ENCODE measurements at regions not wholly inside any gene's neighbourhood (a gene's known extent, or its start where the extent isn't known, plus 50 kb on each side); places are given as distances from the start of the nearest gene placed in this dataset.

- Histone ChIP-seq H3K9me3 (replicated peaks; ENCODE audit: control insufficient read depth, insufficient read depth, low read depth, low read length) (no peaks in the 10 kb centered on the region), H3K4me2 (ENCODE audit: insufficient read depth, low read length) (no peak overlapping the region), H3K4me3 (no peak overlapping the region), H3K27me3 (ENCODE audit: control insufficient read depth in 2 of 2, insufficient read depth in 2 of 2, low read length in 2 of 2) (no peaks in the 10 kb centered on the region), H3K4me1 (replicated peaks in 1 of 2; ENCODE audit: control insufficient read depth in 2 of 2, insufficient read depth in 2 of 2, low read length in 2 of 2) (no peaks in the 10 kb centered on the region), H2AFZ (ENCODE audit: low read depth, low read length) (no peak overlapping the region), H3K27ac (ENCODE audit: extremely low read depth, low read depth, low read length) (no peak overlapping the region), H3K9me1 (ENCODE audit: control insufficient read depth, insufficient read depth, low read length) (no peaks in the 10 kb centered on the region), H4K20me1 (replicated peaks; ENCODE audit: control insufficient read depth, insufficient read depth, low read length) (no peaks in the 10 kb centered on the region), H3K36me3 (ENCODE audit: control insufficient read depth, insufficient read depth, low read length) (no peaks in the 10 kb centered on the region), H3K79me2 (ENCODE audit: control insufficient read depth, insufficient read depth, low read length) (no peaks in the 10 kb centered on the region), H3K9ac (ENCODE audit: insufficient read depth in 1 of 2, low read depth in 2 of 2, low read length in 2 of 2) (no peak overlapping the region)
- no peak for ATAC-seq
- TF ChIP-seq CBX2 (IDR thresholded peaks at IDR 0.05; ENCODE audit: insufficient read depth, low read length, poor library complexity, severe bottlenecking), result no peak
- no TSS peak for BruUV-seq (replicated peaks)
- intact Hi-C loops (cut with micrococcal nuclease) (no loop called here), in situ Hi-C loops (cut with MboI) (no loop called here)
- WGBS (ENCODE audit: insufficient coverage, low coverage, missing lambda C conversion rate), result 2% methylated on average over 4 of the region's 4 CpGs
- POLR2A ChIA-PET, result interaction anchor here (0.7 kb wide), 1 partner anchor 13 kb away, joined by 3 read pairs; no protein-coding TSS in a partner anchor
- FAIRE-seq, result no peak
- peak in 1 of 4 experiments; percentile 2 for DNase-seq (ENCODE audit: extremely low read depth in 1 of 4, low spot score in 3 of 4)
- CTCF ChIA-PET (ENCODE audit: low intra/inter-chr PET ratio), result no interaction called here
These were observed 219.9 kb downstream of the PRDM9 start for GRCh38 chr5:23727271-23727670.

GRCh38 chr5:23730023-23730422 lies 222.6 kb downstream of the PRDM9 start:
- ChIA-PET CTCF (ENCODE audit: low intra/inter-chr PET ratio) (no interaction called here), POLR2A (no interaction called here)
- Histone ChIP-seq H3K36me3 (ENCODE audit: control insufficient read depth, insufficient read depth, low read length) (no peaks in the 10 kb centered on the region), H3K4me3 (no peak overlapping the region), H3K27me3 (ENCODE audit: control insufficient read depth in 2 of 2, insufficient read depth in 2 of 2, low read length in 2 of 2) (no peaks in the 10 kb centered on the region), H3K4me2 (ENCODE audit: insufficient read depth, low read length) (no peak overlapping the region), H3K9me3 (replicated peaks; ENCODE audit: control insufficient read depth, insufficient read depth, low read depth, low read length) (no peaks in the 10 kb centered on the region), H3K4me1 (replicated peaks in 1 of 2; ENCODE audit: control insufficient read depth in 2 of 2, insufficient read depth in 2 of 2, low read length in 2 of 2) (no peaks in the 10 kb centered on the region), H3K27ac (ENCODE audit: extremely low read depth, low read depth, low read length) (no peak overlapping the region), H3K9ac (ENCODE audit: insufficient read depth in 1 of 2, low read depth in 2 of 2, low read length in 2 of 2) (no peak overlapping the region), H2AFZ (ENCODE audit: low read depth, low read length) (no peak overlapping the region), H3K9me1 (ENCODE audit: control insufficient read depth, insufficient read depth, low read length) (no peaks in the 10 kb centered on the region), H3K79me2 (ENCODE audit: control insufficient read depth, insufficient read depth, low read length) (no peaks in the 10 kb centered on the region), H4K20me1 (replicated peaks; ENCODE audit: control insufficient read depth, insufficient read depth, low read length) (no peaks in the 10 kb centered on the region)
- in situ Hi-C loops (cut with MboI) (no loop called here), intact Hi-C loops (cut with micrococcal nuclease) (no loop called here)
- WGBS (ENCODE audit: insufficient coverage, low coverage, missing lambda C conversion rate), result 0% methylated on average over 2 of the region's 2 CpGs
- no TSS peak for BruUV-seq (replicated peaks)
- no peak for TF ChIP-seq HNRNPL (IDR thresholded peaks at IDR 0.05; ENCODE audit: low read depth, low read length)
- no peak for TF ChIP-seq RBM17 (IDR thresholded peaks at IDR 0.05; ENCODE audit: borderline replicate concordance, low read depth, low read length)
- no peak for TF ChIP-seq MTA2 (IDR thresholded peaks at IDR 0.05; ENCODE audit: low read depth)
- TF ChIP-seq EHMT2 (IDR thresholded peaks at IDR 0.05), result no peak
- no peak for TF ChIP-seq ZNF639 (CRISPR knock-in tag; conservative IDR thresholded peaks at IDR 0.05 in 1 of 2, IDR thresholded peaks at IDR 0.05 in 1 of 2)
- TF ChIP-seq CEBPG (CRISPR knock-in tag; IDR thresholded peaks at IDR 0.05), result no peak
- TF ChIP-seq CEBPG (tag; conservative IDR thresholded peaks at IDR 0.05 in 1 of 2, IDR thresholded peaks at IDR 0.05 in 1 of 2), result no peak
- no peak for TF ChIP-seq PCBP2 (IDR thresholded peaks at IDR 0.05; ENCODE audit: low read depth, low read length, poor library complexity, severe bottlenecking)
- TF ChIP-seq ATF7 (IDR thresholded peaks at IDR 0.05), result no peak
- TF ChIP-seq XRCC3 (IDR thresholded peaks at IDR 0.05), result no peak
- FAIRE-seq (no peak), DNase-seq (ENCODE audit: extremely low read depth in 1 of 4, low spot score in 3 of 4) (no peak), ATAC-seq (no peak)
